PC-3 (cell line): ENCODE measurements at regions not wholly inside any gene's neighbourhood (a gene's known extent, or its start where the extent isn't known, plus 50 kb on each side); places are given as distances from the start of the nearest gene placed in this dataset.

Experiments used
- EZH2 ChIP-seq: fragments of 300-600 bp; sonication (generic); IDR thresholded peaks from one replicate; pipeline ENCODE4 v1.6.1; 2017; ENCODE audit warnings: antibody characterized with exemption, mild to moderate bottlenecking, low read length; ENCODE audit not compliant: unreplicated experiment
- TF ChIP-seq, protein P1 (sequence below): fragments of 300-600 bp; sonication (generic); conservative IDR thresholded peaks from 2 replicates; pipeline ENCODE4 v1.5.1; 2017; ENCODE audit warnings: antibody characterized with exemption, low read depth, mild to moderate bottlenecking, low read length

DNA sequence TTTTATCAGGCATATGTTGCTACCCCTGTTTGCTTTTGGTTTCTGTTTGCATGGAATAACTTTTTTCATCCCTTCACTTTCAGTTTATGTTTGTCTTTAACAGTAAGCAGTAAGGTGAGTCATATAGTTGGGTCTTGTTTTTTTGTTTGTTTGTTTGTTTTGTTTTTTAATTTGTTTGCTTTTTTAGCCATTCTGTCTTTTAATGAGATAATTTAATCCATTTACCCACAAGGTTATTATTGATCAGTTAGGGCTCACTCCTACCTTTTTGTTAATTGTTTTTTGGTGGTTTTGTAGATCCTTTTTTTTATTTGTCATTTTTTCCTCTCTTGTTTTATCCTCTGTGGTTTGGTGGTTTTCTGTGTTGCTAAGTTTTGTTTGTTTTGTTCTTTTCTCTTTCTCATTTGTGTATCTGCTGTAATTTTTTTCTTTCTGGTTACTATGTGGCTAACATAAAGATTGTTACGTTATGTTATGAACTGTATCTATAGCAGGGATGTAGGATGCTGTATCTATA is 379.5 kb upstream of the MAD2L1 start:
- no peak for TF ChIP-seq EZH2
- TF ChIP-seq, protein P1, sequence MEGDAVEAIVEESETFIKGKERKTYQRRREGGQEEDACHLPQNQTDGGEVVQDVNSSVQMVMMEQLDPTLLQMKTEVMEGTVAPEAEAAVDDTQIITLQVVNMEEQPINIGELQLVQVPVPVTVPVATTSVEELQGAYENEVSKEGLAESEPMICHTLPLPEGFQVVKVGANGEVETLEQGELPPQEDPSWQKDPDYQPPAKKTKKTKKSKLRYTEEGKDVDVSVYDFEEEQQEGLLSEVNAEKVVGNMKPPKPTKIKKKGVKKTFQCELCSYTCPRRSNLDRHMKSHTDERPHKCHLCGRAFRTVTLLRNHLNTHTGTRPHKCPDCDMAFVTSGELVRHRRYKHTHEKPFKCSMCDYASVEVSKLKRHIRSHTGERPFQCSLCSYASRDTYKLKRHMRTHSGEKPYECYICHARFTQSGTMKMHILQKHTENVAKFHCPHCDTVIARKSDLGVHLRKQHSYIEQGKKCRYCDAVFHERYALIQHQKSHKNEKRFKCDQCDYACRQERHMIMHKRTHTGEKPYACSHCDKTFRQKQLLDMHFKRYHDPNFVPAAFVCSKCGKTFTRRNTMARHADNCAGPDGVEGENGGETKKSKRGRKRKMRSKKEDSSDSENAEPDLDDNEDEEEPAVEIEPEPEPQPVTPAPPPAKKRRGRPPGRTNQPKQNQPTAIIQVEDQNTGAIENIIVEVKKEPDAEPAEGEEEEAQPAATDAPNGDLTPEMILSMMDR: no peak
